ENCODE measurements at regions not wholly inside any gene's neighbourhood (a gene's known extent, or its start where the extent isn't known, plus 50 kb on each side); places are given as distances from the start of the nearest gene placed in this dataset.
A peak's percentile ranks its signal among the peaks of the same experiment; 100 is the strongest.

- no peaks in the 10 kb centered on the region for H3K9me3 ChIP-seq (ENCODE audit: low read length)
- peak overlapping the region; percentile 56 for H3K27ac ChIP-seq (ENCODE audit: low read length)
- no peak overlapping the region for H3K9ac ChIP-seq (ENCODE audit: low read length)
- no peaks in the 10 kb centered on the region for H3K36me3 ChIP-seq (ENCODE audit: low read depth, low read length)
- H3K79me2 ChIP-seq (ENCODE audit: low read length) = peaks cover 6% of the 10 kb centered on the region; the same call in 1 of the 2 replicates
- peaks cover 12% of the 10 kb centered on the region for H3K4me1 ChIP-seq (ENCODE audit: insufficient read depth, low read length)
- peak; percentile 55 for DNase-seq
- ChIA-PET POLR2A (ENCODE audit: unreplicated experiment) (no interaction called here), CTCF (no interaction called here)
- H3K9me2 ChIP-seq (replicated peaks; ENCODE audit: low read length) = no peaks in the 10 kb centered on the region
- no peak for TF ChIP-seq EZH2phosphoT487 (IDR thresholded peaks at IDR 0.05; ENCODE audit: borderline replicate concordance, low read length)
- TF ChIP-seq CTCF (conservative IDR thresholded peaks at IDR 0.05; ENCODE audit: low read depth, low read length) = no peak
- TF ChIP-seq EZH2 (IDR thresholded peaks at IDR 0.05; ENCODE audit: low read length, unreplicated experiment) = no peak
- no peaks in the 10 kb centered on the region for H3F3A ChIP-seq (ENCODE audit: low read length, unreplicated experiment)
- no peak overlapping the region for H2AFZ ChIP-seq (ENCODE audit: low read length)
- ATAC-seq = peak; percentile 31; the same call in 1 of the 2 replicates
- no peaks in the 10 kb centered on the region for H3K27me3 ChIP-seq (ENCODE audit: low read length)
- H4K20me1 ChIP-seq (ENCODE audit: low read length) = no peaks in the 10 kb centered on the region
- no peak overlapping the region for H3K4me3 ChIP-seq (ENCODE audit: low read length)
- BruUV-seq (replicated peaks) = no TSS peak
- intact Hi-C loops (cut with micrococcal nuclease) = no loop called here
- no peak overlapping the region for H3K4me2 ChIP-seq (ENCODE audit: low read length)
Measured at GRCh38 chr4:41391271-41391670, 134.5 kb downstream of the UCHL1 start.

GRCh38 chr4:41394481-41394894 lies 137.8 kb downstream of the UCHL1 start:
- TF ChIP-seq EZH2 (IDR thresholded peaks at IDR 0.05; ENCODE audit: low read length, unreplicated experiment) (no peak), CTCF (conservative IDR thresholded peaks at IDR 0.05; ENCODE audit: low read depth, low read length) (no peak), EZH2phosphoT487 (IDR thresholded peaks at IDR 0.05; ENCODE audit: borderline replicate concordance, low read length) (no peak)
- Histone ChIP-seq H3K9me3 (ENCODE audit: low read length) (no peaks in the 10 kb centered on the region), H3K4me3 (ENCODE audit: low read length) (no peak overlapping the region), H3K4me1 (ENCODE audit: insufficient read depth, low read length) (peaks cover 12% of the 10 kb centered on the region), H3K4me2 (ENCODE audit: low read length) (no peak overlapping the region), H3K27ac (ENCODE audit: low read length) (no peak overlapping the region), H3K9me2 (replicated peaks; ENCODE audit: low read length) (no peaks in the 10 kb centered on the region), H2AFZ (ENCODE audit: low read length) (no peak overlapping the region), H4K20me1 (ENCODE audit: low read length) (no peaks in the 10 kb centered on the region), H3K9ac (ENCODE audit: low read length) (no peak overlapping the region), H3K27me3 (ENCODE audit: low read length) (no peaks in the 10 kb centered on the region), H3K36me3 (ENCODE audit: low read depth, low read length) (no peaks in the 10 kb centered on the region), H3K79me2 (ENCODE audit: low read length) (peaks cover 6% of the 10 kb centered on the region; the same call in 1 of the 2 replicates), H3F3A (ENCODE audit: low read length, unreplicated experiment) (no peaks in the 10 kb centered on the region)
- ChIA-PET CTCF (no interaction called here), POLR2A (ENCODE audit: unreplicated experiment) (no interaction called here)
- DNase-seq (no peak), ATAC-seq (no peak)
- BruUV-seq (replicated peaks) = no TSS peak
- intact Hi-C loops (cut with micrococcal nuclease) = no loop called here

GRCh38 chr4:41396214-41396613 lies 139.5 kb downstream of the UCHL1 start:
- Histone ChIP-seq H3K79me2 (ENCODE audit: low read length) (peaks cover 6% of the 10 kb centered on the region; the same call in 1 of the 2 replicates), H3K4me2 (ENCODE audit: low read length) (no peak overlapping the region)
- intact Hi-C loops (cut with micrococcal nuclease) = no loop called here

More at GRCh38 chr4:41396214-41396613, 139.5 kb downstream of the UCHL1 start:
- H2AFZ ChIP-seq (ENCODE audit: low read length) = no peak overlapping the region
- no peak overlapping the region for H3K27ac ChIP-seq (ENCODE audit: low read length)
- no peaks in the 10 kb centered on the region for H3K9me2 ChIP-seq (replicated peaks; ENCODE audit: low read length)
- ChIA-PET POLR2A (ENCODE audit: unreplicated experiment) (no interaction called here), CTCF (no interaction called here)
- H3K27me3 ChIP-seq (ENCODE audit: low read length) = no peaks in the 10 kb centered on the region
- no peaks in the 10 kb centered on the region for H4K20me1 ChIP-seq (ENCODE audit: low read length)
- ATAC-seq = no peak
- H3K4me1 ChIP-seq (ENCODE audit: insufficient read depth, low read length) = peaks cover 4% of the 10 kb centered on the region; the same call in 1 of the 2 replicates
- DNase-seq = no peak
- H3K9ac ChIP-seq (ENCODE audit: low read length) = no peak overlapping the region
- no TSS peak for BruUV-seq (replicated peaks)
- no peaks in the 10 kb centered on the region for H3K36me3 ChIP-seq (ENCODE audit: low read depth, low read length)
- no peak overlapping the region for H3K4me3 ChIP-seq (ENCODE audit: low read length)
- H3K9me3 ChIP-seq (ENCODE audit: low read length) = no peaks in the 10 kb centered on the region
- no peaks in the 10 kb centered on the region for H3F3A ChIP-seq (ENCODE audit: low read length, unreplicated experiment)
- TF ChIP-seq CTCF (conservative IDR thresholded peaks at IDR 0.05; ENCODE audit: low read depth, low read length) (no peak), EZH2phosphoT487 (IDR thresholded peaks at IDR 0.05; ENCODE audit: borderline replicate concordance, low read length) (no peak), EZH2 (IDR thresholded peaks at IDR 0.05; ENCODE audit: low read length, unreplicated experiment) (no peak)

All from PC-3 (cell line).